HPDE6-E6E7 (cell line): ENCODE measurements at regions not wholly inside any gene's neighbourhood (a gene's known extent, or its start where the extent isn't known, plus 50 kb on each side); places are given as distances from the start of the nearest gene placed in this dataset.

ENCODE experiments used
- DNase-seq: peaks from one replicate; pipeline ENCODE4 v3.0.0; 2011; ENCODE audit warnings: missing footprints; ENCODE audit errors: extremely low spot score

DNA sequence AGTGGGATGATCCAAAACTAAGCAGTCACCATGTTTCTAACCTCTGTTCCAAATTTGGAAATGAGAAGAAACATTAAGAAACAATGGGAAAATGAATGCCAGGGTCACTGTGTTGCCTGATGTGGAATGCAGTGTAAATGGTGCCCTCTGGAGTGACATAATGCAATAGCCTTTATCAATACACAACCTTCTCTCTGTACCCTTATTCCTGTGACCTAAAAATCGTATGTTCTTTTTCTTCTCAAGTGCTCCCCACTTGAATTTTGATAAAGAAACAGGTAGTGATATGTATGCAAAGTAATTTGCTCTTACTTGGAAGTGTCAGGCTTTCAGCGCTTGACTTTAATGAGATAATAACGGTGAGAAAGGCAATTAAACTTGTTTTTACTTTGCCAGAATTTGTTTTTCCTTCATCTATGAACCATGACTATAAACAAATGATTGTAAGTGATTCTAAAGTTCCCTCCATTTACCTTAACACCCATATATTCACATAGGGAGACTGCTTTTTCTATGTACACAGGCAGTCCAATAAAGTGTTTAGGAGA, 145.8 kb upstream of the THRB start:
- peak; percentile 5 for DNase-seq

DNA sequence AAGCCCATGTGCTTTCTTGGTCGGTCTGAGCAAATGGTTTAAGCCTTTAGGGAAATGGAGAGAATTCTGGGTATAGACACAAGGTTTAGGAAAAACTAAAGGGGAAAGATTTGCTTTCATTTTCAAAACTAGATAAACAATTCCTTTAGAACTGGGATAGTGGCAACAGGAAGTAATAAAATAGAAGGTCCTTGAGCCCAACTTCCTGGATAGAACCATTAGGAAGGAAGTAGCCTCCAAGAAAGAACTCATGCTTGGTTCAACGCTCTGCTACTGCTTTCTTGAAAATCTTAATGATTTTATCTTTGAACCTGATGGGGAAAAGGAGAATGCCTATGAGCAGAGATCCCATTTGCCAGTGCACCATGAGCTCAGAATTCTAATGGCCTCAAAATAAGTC, 147.0 kb upstream of the THRB start:
- no peak for DNase-seq

GRCh38 chr3:24645047-24645446, 150.4 kb upstream of the THRB start:
- no peak for DNase-seq

- DNase-seq: no peak
These were observed 152.1 kb upstream of the THRB start for GRCh38 chr3:24646790-24647189.

- DNase-seq: no peak
These were observed 153.4 kb upstream of the THRB start for GRCh38 chr3:24648063-24648462.

DNA sequence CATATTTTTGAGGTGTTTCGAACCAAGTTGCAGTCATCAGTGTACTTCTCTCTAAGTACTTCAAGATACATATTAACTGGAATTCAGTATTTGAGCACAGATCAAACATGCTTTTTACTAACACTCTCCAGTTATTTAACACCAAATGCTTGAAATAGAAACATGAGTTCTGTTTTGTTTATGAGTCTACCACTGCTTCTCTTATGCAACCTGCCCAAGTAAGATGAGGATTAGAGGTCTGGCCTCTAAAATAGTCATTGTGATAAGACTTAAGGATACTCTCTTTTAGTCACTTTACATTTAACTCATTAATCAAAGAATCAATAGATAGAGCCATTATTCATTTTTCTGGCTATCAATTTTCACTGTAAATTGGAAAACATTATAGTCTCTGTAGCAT, 156.2 kb upstream of the THRB start:
- DNase-seq: no peak

GRCh38 chr3:24657870-24658510, 163.3 kb upstream of the THRB start:
- no peak for DNase-seq

GRCh38 chr3:24661175-24661584, 166.5 kb upstream of the THRB start:
- no peak for DNase-seq

DNA sequence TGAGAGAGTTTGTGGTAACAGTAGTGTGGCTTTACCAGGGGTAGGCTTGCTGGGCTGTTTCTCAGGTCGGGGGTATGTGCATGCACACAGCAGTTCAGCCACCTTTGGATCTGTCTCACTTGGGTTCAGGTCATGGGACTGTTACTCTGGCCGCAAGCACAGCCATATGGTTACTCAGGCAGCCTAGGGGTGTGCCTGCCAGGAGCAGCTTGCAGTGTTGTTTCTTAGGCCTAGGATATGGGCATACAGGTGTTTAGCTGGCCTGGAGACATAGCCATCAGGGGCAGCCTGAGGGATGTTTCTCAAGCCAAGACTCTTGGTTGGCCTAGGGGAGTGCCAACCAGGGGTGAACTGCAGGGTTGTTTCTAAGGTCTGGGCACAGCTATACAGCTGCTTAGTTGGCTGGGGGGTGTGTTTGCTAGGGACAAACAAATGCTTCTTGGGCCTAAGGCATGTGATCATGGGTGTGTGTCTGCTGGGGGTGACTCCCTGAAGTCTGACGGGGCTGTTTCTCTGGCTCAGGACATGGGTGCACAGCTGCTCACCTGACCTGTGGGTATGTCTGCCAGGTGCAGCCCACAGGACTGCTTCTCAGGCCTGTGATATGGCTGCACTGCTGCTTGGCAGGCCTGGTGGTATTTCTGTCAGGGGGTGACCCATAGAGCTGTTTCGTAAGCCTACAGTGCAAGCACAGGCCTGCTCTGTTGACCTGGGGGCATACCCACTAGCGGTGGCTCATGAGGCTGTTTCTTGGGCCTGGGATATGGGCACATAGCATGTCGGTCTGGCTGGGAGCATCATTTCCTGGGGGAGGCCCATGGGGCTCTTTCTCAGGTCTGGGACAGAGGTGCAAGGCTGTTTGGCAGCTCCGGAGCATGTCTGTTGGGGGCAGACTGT, 168.0 kb upstream of the THRB start:
- DNase-seq: no peak

GRCh38 chr3:24663406-24663805, 168.8 kb upstream of the THRB start:
- no peak for DNase-seq

DNA sequence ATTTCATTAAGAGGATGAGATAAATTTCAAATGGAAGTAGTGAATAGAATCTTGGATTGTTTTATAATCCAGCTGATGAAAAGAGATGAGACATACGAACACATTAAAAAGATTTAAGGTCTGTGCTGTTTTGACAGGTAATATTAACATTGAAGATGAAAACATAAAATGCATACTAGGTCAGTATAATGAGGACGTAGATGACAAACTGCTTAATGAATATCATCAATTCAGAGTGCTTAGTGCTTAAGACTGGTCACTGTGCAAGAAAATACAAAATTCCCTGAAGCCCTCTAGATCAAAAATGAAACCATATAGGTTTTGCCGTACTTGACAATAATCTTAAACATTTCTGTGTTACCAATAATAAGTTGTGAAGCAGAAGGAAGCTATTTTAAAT, 173.4 kb upstream of the THRB start:
- no peak for DNase-seq

DNA sequence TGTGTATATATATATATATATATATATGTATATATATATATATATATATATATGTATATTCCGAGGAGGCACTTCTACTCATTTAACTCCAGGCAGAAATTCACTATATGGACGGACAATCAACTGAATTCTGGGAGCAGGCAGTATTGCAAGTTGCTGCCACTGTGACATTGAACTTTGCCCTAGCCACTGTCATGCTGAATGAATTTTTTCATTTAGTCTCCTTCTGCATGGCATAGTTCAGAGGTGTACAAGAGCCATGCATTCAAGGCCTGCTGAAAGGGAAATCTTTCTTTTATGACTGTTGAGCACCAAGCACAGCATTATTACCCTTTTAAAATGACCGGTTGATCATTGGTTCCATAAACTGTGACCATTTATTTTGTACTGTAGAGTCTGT, 176.2 kb upstream of the THRB start:
- DNase-seq: no peak

- no peak for DNase-seq
These were observed 178.9 kb upstream of the THRB start for GRCh38 chr3:24673596-24673995.

GRCh38 chr3:24674261-24674660, 179.6 kb upstream of the THRB start:
- no peak for DNase-seq

GRCh38 chr3:24678021-24678420, 183.4 kb upstream of the THRB start:
- DNase-seq: no peak

GRCh38 chr3:24678421-24678865, 183.8 kb upstream of the THRB start:
- no peak for DNase-seq

GRCh38 chr3:24679429-24679828, 184.8 kb upstream of the THRB start:
- no peak for DNase-seq

DNA sequence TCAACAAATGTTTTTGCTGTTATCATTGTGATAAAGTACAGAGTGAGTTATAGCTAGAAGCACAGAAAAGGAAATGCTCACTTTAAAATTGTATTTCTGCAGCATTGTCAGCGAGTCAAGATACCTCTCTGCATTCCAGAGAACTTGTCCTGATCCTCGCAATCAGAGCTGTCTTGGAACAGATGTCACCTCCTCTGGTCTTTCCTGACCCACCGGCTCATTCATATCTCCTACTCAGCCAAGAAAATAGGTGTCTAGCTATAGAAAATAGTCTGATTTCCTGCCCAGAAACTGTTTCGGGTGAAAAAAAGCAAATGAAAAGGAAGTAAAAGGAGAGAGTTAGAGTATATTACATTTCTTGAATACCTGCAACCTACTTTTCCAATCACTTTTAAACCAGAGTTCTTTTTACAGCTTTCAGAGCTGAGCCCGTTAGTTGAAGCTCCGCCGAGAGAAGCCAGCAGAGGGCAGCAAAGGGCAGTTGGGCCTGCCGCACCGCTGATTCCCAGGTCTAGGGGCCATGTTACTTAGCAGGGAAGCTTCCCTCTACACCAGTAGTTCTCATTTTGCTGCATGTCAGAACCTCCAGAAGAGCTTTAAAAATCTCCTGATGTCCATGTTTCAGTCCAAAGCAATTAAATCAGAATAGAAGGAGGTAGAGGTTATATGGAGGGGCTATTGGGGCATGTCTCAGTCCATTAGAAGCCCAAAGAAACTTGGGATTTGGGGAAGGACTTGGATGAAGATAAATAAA, 185.7 kb upstream of the THRB start:
- no peak for DNase-seq

DNA sequence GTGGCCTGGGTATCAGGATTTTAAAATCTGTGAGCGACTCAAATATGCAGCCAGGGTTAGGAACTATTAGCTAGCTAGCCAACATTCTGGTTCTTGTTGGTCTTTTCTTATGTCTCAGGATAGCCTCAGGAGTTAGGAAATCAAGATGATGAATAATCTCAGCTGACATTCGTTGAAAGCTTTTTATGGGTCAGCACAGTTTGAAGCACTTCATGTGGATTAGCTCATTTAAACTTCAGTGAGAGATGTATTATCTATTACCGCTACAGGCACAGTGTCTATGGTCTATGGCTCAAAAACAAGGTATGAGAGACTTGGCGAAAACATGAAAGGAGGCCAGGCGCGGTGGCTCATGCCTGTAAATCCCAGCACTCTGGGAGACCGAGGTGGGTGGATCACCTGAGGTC, 187.5 kb upstream of the THRB start:
- no peak for DNase-seq

GRCh38 chr3:24683090-24683489, 188.4 kb upstream of the THRB start:
- DNase-seq: no peak

DNA sequence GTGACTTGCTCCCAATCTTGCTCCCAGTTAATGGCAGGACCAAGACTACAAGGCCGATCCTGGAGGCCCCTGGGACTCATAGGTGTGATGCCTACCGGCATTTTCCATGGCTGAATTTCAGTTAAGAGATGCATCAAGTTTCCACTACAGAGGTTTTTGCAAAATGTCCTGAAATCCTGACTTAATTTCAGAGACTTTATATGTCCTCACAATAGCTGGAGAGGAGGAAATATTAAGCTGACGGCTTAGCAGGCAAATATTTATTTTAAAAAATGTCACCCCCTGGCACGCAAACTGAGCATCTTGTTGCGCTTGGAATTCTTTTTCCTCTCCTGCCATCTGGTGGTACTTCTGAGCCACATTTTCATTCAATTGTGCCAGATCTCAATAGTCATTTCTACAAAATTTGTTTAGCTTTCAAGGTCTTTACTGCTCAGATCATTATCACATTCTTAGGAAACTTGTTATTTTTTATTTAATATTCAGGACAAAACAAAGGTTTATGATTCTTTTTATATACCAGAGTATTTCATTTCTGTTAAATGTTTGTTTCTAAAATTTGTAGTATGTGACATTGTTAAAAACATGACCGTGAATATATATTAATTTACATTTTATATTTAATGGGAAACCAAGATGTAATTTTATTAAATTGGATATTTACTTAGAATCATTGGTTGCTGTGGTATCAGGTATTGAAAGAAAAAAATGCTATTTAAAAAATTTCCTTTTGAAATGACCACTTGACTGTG, 189.2 kb upstream of the THRB start:
- no peak for DNase-seq
